ENCODE measurements at regions not wholly inside any gene's neighbourhood (a gene's known extent, or its start where the extent isn't known, plus 50 kb on each side); places are given as distances from the start of the nearest gene placed in this dataset.

- TF ChIP-seq REST (IDR thresholded peaks at IDR 0.05; ENCODE audit: borderline replicate concordance) (no peak), CTCF (IDR thresholded peaks at IDR 0.05; ENCODE audit: poor library complexity, severe bottlenecking) (no peak), EP300 (conservative IDR thresholded peaks at IDR 0.05; ENCODE audit: poor library complexity, severe bottlenecking) (no peak), POLR2AphosphoS5 (IDR thresholded peaks at IDR 0.05) (no peak), TAF1 (IDR thresholded peaks at IDR 0.05; ENCODE audit: low read depth) (no peak)
Measured at GRCh38 chr4:53902786-53903185, 161.6 kb downstream of the CHIC2 start.
